NB4 (cell line): ENCODE measurements at regions not wholly inside any gene's neighbourhood (a gene's known extent, or its start where the extent isn't known, plus 50 kb on each side); places are given as distances from the start of the nearest gene placed in this dataset.
"Not testable (repeated sequence)": the region's sequence is repeated elsewhere in the genome, so short reads cannot be mapped to it uniquely, and the experiment has no call there.

Source experiments
- DNase-seq: peaks from one replicate; pipeline ENCODE4 v3.0.0; 2010; ENCODE audit warnings: low read depth
- H3K4me3 ChIP-seq: one replicate; pipeline ENCODE4 v1.5.1; 2011; ENCODE audit warnings: mild to moderate bottlenecking, low read depth, low read length, moderate library complexity
- MYC ChIP-seq: IDR thresholded peaks from 2 replicates; pipeline ENCODE4 v1.6.1; 2011; ENCODE audit warnings: low read depth, low read length
- POLR2A ChIP-seq: IDR thresholded peaks from 2 replicates; pipeline ENCODE4 v1.6.1; 2011; ENCODE audit warnings: mild to moderate bottlenecking; ENCODE audit not compliant: insufficient read length; ENCODE audit errors: extremely low read depth
- TF ChIP-seq, protein P1 (sequence below): IDR thresholded peaks from one replicate; pipeline ENCODE4 v1.5.1; 2012; ENCODE audit warnings: low read depth, low read length
- TF ChIP-seq, protein P2 (sequence below): IDR thresholded peaks from 2 replicates; pipeline ENCODE4 v1.6.1; 2011; ENCODE audit warnings: low read depth, low read length

DNA sequence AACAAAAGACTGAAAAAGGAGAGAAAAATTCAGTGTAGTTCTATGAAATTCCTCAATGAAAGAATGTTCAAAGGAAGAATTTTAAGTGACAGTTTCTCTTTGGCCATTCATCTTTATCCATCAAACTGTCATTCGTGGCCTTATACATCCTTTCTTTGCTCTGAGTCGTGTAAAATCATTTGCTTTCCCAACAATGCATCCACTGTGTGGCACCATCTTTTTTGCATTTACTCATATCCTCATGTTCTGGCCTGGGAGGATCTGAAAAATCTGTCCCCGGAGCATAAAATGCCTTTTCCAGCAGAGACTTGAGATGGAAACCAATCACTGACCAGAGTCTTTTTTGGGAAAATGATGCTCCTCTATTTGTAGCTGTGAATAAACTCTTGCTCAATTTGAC, 240.3 kb upstream of the ETAA1 start:
- DNase-seq = no peak
- TF ChIP-seq MYC = no peak
- TF ChIP-seq POLR2A = no peak
- TF ChIP-seq, protein P1, sequence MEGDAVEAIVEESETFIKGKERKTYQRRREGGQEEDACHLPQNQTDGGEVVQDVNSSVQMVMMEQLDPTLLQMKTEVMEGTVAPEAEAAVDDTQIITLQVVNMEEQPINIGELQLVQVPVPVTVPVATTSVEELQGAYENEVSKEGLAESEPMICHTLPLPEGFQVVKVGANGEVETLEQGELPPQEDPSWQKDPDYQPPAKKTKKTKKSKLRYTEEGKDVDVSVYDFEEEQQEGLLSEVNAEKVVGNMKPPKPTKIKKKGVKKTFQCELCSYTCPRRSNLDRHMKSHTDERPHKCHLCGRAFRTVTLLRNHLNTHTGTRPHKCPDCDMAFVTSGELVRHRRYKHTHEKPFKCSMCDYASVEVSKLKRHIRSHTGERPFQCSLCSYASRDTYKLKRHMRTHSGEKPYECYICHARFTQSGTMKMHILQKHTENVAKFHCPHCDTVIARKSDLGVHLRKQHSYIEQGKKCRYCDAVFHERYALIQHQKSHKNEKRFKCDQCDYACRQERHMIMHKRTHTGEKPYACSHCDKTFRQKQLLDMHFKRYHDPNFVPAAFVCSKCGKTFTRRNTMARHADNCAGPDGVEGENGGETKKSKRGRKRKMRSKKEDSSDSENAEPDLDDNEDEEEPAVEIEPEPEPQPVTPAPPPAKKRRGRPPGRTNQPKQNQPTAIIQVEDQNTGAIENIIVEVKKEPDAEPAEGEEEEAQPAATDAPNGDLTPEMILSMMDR = no peak
- TF ChIP-seq, protein P2, sequence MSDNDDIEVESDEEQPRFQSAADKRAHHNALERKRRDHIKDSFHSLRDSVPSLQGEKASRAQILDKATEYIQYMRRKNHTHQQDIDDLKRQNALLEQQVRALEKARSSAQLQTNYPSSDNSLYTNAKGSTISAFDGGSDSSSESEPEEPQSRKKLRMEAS = no peak
- H3K4me3 ChIP-seq = no peak overlapping the region

GRCh38 chr2:67158718-67159117, 238.4 kb upstream of the ETAA1 start:
- no peak overlapping the region for H3K4me3 ChIP-seq
- no peak for DNase-seq
- TF ChIP-seq MYC (no peak), POLR2A (no peak)
- TF ChIP-seq, protein P2 = no peak
- TF ChIP-seq, protein P1 = no peak

DNA sequence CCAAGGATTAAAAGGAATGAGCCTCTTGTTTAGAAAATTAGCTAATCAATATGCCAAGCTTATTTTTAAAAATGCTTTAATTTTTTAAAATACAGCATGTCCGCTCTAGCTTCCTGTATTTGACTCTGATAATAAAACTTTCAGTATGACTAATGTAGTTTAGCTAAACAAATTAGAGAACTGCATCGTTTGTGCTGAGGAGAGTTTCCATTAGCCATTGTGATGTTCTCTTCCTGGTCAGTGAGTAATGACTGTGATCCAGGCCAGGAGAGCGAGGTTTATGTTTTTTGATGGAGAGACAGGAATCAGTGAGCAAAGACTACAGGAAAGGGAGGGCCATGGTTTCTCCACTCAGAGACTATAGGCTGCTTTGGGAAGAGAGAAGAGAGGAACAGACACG, 237.2 kb upstream of the ETAA1 start:
- TF ChIP-seq POLR2A = no peak
- TF ChIP-seq, protein P2 = no peak
- TF ChIP-seq, protein P1 = no peak
- TF ChIP-seq MYC = no peak
- H3K4me3 ChIP-seq = no peak overlapping the region
- DNase-seq = no peak

- TF ChIP-seq, protein P2 = no peak
- TF ChIP-seq POLR2A (no peak), MYC (no peak)
- TF ChIP-seq, protein P1 = no peak
- no peak overlapping the region for H3K4me3 ChIP-seq
- DNase-seq = no peak
These were observed 232.2 kb upstream of the ETAA1 start for GRCh38 chr2:67164771-67165522.

GRCh38 chr2:67165523-67165990, 231.6 kb upstream of the ETAA1 start:
- DNase-seq = no peak
- no peak overlapping the region for H3K4me3 ChIP-seq
- TF ChIP-seq, protein P1 = no peak
- TF ChIP-seq MYC (no peak), POLR2A (no peak)
- TF ChIP-seq, protein P2 = no peak

GRCh38 chr2:67166511-67166910, 230.6 kb upstream of the ETAA1 start:
- DNase-seq, H3K4me3 ChIP-seq: not testable (repeated sequence)
